Loucy (cell line): ENCODE measurements at regions not wholly inside any gene's neighbourhood (a gene's known extent, or its start where the extent isn't known, plus 50 kb on each side); places are given as distances from the start of the nearest gene placed in this dataset.

Experiments
- CTCF ChIP-seq: fragments of 200-600 bp; sonication (generic); conservative IDR thresholded peaks from 2 replicates; pipeline ENCODE4 v1.5.1; 2014; ENCODE audit warnings: mild to moderate bottlenecking, antibody characterized with exemption, low read length
- EZH2phosphoT487 ChIP-seq: fragments of 200-600 bp; IDR thresholded peaks from 2 replicates; pipeline ENCODE4 v1.6.1; 2018; ENCODE audit warnings: antibody characterized with exemption, mild to moderate bottlenecking, moderate library complexity, borderline replicate concordance

- TF ChIP-seq CTCF (no peak), EZH2phosphoT487 (no peak)
These were observed 204.5 kb downstream of the KCNRG start for GRCh38 chr13:50219743-50220142.
